ENCODE measurements at regions not wholly inside any gene's neighbourhood (a gene's known extent, or its start where the extent isn't known, plus 50 kb on each side); places are given as distances from the start of the nearest gene placed in this dataset.

- H3K27ac Mint-ChIP-seq, result no peak overlapping the region
- no peaks in the 10 kb centered on the region for H3K36me3 Mint-ChIP-seq
- Histone ChIP-seq H3K27ac (ENCODE audit: low read length) (no peak overlapping the region), H3K27me3 (ENCODE audit: control insufficient read depth, insufficient read depth, low read length) (peaks cover 8% of the 10 kb centered on the region), H3K9me3 (ENCODE audit: control insufficient read depth, insufficient read depth, low read length) (no peaks in the 10 kb centered on the region), H3K4me1 (ENCODE audit: control insufficient read depth, insufficient read depth, low read length) (no peaks in the 10 kb centered on the region), H3K4me3 (ENCODE audit: low read length) (no peak overlapping the region), H3K36me3 (ENCODE audit: control insufficient read depth, insufficient read depth, low read length) (no peaks in the 10 kb centered on the region)
- WGBS (ENCODE audit: insufficient coverage), result 100% methylated on average over 2 of the region's 2 CpGs
- no peak for DNase-seq
- no peak overlapping the region for H3K4me3 Mint-ChIP-seq
- ATAC-seq, result no peak
- TF ChIP-seq CTCF (IDR thresholded peaks at IDR 0.05), result no peak
- no peaks in the 10 kb centered on the region for H3K4me1 Mint-ChIP-seq
- H3K9me3 Mint-ChIP-seq, result no peaks in the 10 kb centered on the region
- intact Hi-C loops (cut with micrococcal nuclease), result no loop called here
- peaks cover 20 to 48% of the 10 kb centered on the region in 2 donors for H3K27me3 Mint-ChIP-seq (ENCODE audit: low read depth in 2 of 2)
Measured at GRCh38 chr2:176709991-176710390, 440.7 kb downstream of the MTX2 start.

GRCh38 chr2:176710657-176711186 lies 441.5 kb downstream of the MTX2 start:
- no peaks in the 10 kb centered on the region for H3K4me1 Mint-ChIP-seq

GRCh38 chr2:176725873-176726645 lies 456.8 kb downstream of the MTX2 start:
- intact Hi-C loops (cut with micrococcal nuclease), result no loop called here
- Histone ChIP-seq H3K27me3 (ENCODE audit: control insufficient read depth, insufficient read depth, low read length) (no peaks in the 10 kb centered on the region), H3K27ac (ENCODE audit: low read length) (no peak overlapping the region), H3K4me1 (ENCODE audit: control insufficient read depth, insufficient read depth, low read length) (no peaks in the 10 kb centered on the region), H3K36me3 (ENCODE audit: control insufficient read depth, insufficient read depth, low read length) (no peaks in the 10 kb centered on the region), H3K4me3 (ENCODE audit: low read length) (no peak overlapping the region), H3K9me3 (ENCODE audit: control insufficient read depth, insufficient read depth, low read length) (no peaks in the 10 kb centered on the region)
- no peak for TF ChIP-seq CTCF (IDR thresholded peaks at IDR 0.05)
- 78% methylated on average over 1 of the region's 3 CpGs for WGBS (ENCODE audit: insufficient coverage)
- H3K27ac Mint-ChIP-seq, result no peak overlapping the region
- peaks cover 9 to 33% of the 10 kb centered on the region in 2 donors for H3K27me3 Mint-ChIP-seq (ENCODE audit: low read depth in 2 of 2)
- no peak overlapping the region for H3K4me3 Mint-ChIP-seq
- ATAC-seq (no peak), DNase-seq (no peak)
- H3K4me1 Mint-ChIP-seq, result no peaks in the 10 kb centered on the region
- no peaks in the 10 kb centered on the region for H3K9me3 Mint-ChIP-seq
- H3K36me3 Mint-ChIP-seq, result no peaks in the 10 kb centered on the region

More at GRCh38 chr2:176710657-176711186, 441.5 kb downstream of the MTX2 start:
- Histone ChIP-seq H3K4me1 (ENCODE audit: control insufficient read depth, insufficient read depth, low read length) (no peaks in the 10 kb centered on the region), H3K9me3 (ENCODE audit: control insufficient read depth, insufficient read depth, low read length) (no peaks in the 10 kb centered on the region), H3K27me3 (ENCODE audit: control insufficient read depth, insufficient read depth, low read length) (peaks cover 4% of the 10 kb centered on the region), H3K36me3 (ENCODE audit: control insufficient read depth, insufficient read depth, low read length) (no peaks in the 10 kb centered on the region), H3K4me3 (ENCODE audit: low read length) (no peak overlapping the region), H3K27ac (ENCODE audit: low read length) (no peak overlapping the region)
- H3K4me3 Mint-ChIP-seq, result no peak overlapping the region
- peaks cover 20 to 47% of the 10 kb centered on the region in 2 donors for H3K27me3 Mint-ChIP-seq (ENCODE audit: low read depth in 2 of 2)
- H3K36me3 Mint-ChIP-seq, result no peaks in the 10 kb centered on the region
- DNase-seq, result no peak
- no peak for TF ChIP-seq CTCF (IDR thresholded peaks at IDR 0.05)
- H3K9me3 Mint-ChIP-seq, result no peaks in the 10 kb centered on the region
- no peak overlapping the region for H3K27ac Mint-ChIP-seq
- intact Hi-C loops (cut with micrococcal nuclease), result no loop called here
- WGBS (ENCODE audit: insufficient coverage), result 91% methylated on average over 7 of the region's 7 CpGs
- no peak for ATAC-seq

All from natural killer cell (primary cell).